Kidney epithelial cell (primary cell): ENCODE measurements at regions not wholly inside any gene's neighbourhood (a gene's known extent, or its start where the extent isn't known, plus 50 kb on each side); places are given as distances from the start of the nearest gene placed in this dataset.

Experiments used
- DNase-seq: peaks from one replicate; pipeline ENCODE4 v3.0.0-alpha.2; 2010; ENCODE audit warnings: low read depth
- H3K27me3 ChIP-seq: 2 replicates; pipeline ENCODE4 v1.6.0; 2011; ENCODE audit warnings: low read length; ENCODE audit not compliant: control insufficient read depth, insufficient read depth
- H3K36me3 ChIP-seq: 2 replicates; pipeline ENCODE4 v1.5.1; 2011; ENCODE audit warnings: low read length; ENCODE audit not compliant: control insufficient read depth, insufficient read depth
- H3K4me3 ChIP-seq: 2 replicates; pipeline ENCODE4 v1.5.1; 2011; ENCODE audit warnings: low read depth, mild to moderate bottlenecking, control low read depth, low read length
- CTCF ChIP-seq: IDR thresholded peaks from 2 replicates; pipeline ENCODE4 v1.5.1; 2011; ENCODE audit warnings: mild to moderate bottlenecking, moderate library complexity, low read length, control low read depth, inconsistent platforms; ENCODE audit not compliant: insufficient read depth, poor library complexity, severe bottlenecking

- no peak for DNase-seq
- no peaks in the 10 kb centered on the region for H3K27me3 ChIP-seq
- TF ChIP-seq CTCF = no peak
- H3K4me3 ChIP-seq = no peak overlapping the region
- H3K36me3 ChIP-seq = no peaks in the 10 kb centered on the region
Measured at GRCh38 chr18:67278984-67279383, 237.5 kb downstream of the DSEL start.

GRCh38 chr18:67276638-67277037 is 239.9 kb downstream of the DSEL start:
- Histone ChIP-seq H3K36me3 (no peaks in the 10 kb centered on the region), H3K27me3 (no peaks in the 10 kb centered on the region), H3K4me3 (no peak overlapping the region)
- no peak for DNase-seq
- no peak for TF ChIP-seq CTCF

GRCh38 chr18:67273288-67273687 is 243.2 kb downstream of the DSEL start:
- no peak for TF ChIP-seq CTCF
- Histone ChIP-seq H3K4me3 (no peak overlapping the region), H3K27me3 (no peaks in the 10 kb centered on the region), H3K36me3 (no peaks in the 10 kb centered on the region)
- DNase-seq = no peak

- no peak for TF ChIP-seq CTCF
- Histone ChIP-seq H3K4me3 (no peak overlapping the region), H3K27me3 (no peaks in the 10 kb centered on the region), H3K36me3 (no peaks in the 10 kb centered on the region)
- DNase-seq = no peak
Measured at GRCh38 chr18:67269206-67269605, 247.3 kb downstream of the DSEL start.

GRCh38 chr18:67268530-67268929 is 248.0 kb downstream of the DSEL start:
- TF ChIP-seq CTCF = no peak
- Histone ChIP-seq H3K4me3 (no peak overlapping the region), H3K36me3 (no peaks in the 10 kb centered on the region), H3K27me3 (no peaks in the 10 kb centered on the region)
- no peak for DNase-seq
